Frontal cortex (tissue), 3 donors: ENCODE measurements at regions not wholly inside any gene's neighbourhood (a gene's known extent, or its start where the extent isn't known, plus 50 kb on each side); places are given as distances from the start of the nearest gene placed in this dataset.
"Not testable (repeated sequence)": the region's sequence is repeated elsewhere in the genome, so short reads cannot be mapped to it uniquely, and the experiment has no call there.

Experiments
- DNase-seq, 2 donors: peaks; one replicate each; pipeline ENCODE4 v3.0.0; 2012; ENCODE audit warnings: low spot score in 2 of 2
- FAIRE-seq: peaks from 2 replicates; lab custom pipeline; 2012; peaks lifted over from hg19 to GRCh38; lab: Jason Lieb, UNC
- donor health status: control.
- donor health status: control.
- donor health status: control.

DNA sequence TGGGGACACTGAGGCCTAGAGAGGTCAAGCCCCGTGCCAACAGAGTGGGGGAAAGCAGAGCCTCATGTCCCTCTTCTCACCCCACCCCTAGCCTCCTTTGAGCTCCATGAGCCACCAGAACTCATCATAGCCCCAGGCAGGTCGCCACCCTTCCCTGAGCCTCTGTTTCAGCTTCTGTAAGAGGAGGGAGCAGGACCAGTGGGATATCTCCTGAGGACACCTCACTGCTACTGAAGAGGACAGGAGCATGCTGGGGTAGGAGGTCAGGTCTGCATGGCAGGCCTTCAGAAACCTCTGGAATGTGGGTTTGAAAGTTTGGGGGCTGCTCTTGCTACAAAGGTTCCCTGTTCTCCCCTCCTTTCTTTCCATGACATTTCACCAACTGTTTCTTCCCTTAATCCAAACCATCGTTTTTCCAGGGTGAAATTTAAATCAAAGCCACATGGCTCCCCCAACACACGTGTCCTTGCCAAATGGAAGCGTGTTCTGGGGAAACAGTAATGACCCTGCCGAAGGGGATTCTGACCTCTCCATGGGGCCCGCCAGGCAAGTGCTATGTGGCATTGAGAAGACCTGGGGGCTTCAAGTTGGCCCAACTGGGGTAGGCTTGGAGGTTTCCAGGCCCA is 88.1 kb upstream of the RUNX3 start:
- DNase-seq (no peak), FAIRE-seq (no peak)

GRCh38 chr1:25017436-25018109 is 87.5 kb upstream of the RUNX3 start:
- no peak for DNase-seq
- FAIRE-seq = no peak

- FAIRE-seq = no peak
- DNase-seq = no peak
Observed at GRCh38 chr1:25012966-25013962, 83.2 kb upstream of the RUNX3 start.

- DNase-seq (no peak), FAIRE-seq (no peak)
Observed at GRCh38 chr1:25011943-25012638, 82.0 kb upstream of the RUNX3 start.

GRCh38 chr1:25011275-25011674 is 81.2 kb upstream of the RUNX3 start:
- FAIRE-seq (no peak), DNase-seq (no peak)

DNA sequence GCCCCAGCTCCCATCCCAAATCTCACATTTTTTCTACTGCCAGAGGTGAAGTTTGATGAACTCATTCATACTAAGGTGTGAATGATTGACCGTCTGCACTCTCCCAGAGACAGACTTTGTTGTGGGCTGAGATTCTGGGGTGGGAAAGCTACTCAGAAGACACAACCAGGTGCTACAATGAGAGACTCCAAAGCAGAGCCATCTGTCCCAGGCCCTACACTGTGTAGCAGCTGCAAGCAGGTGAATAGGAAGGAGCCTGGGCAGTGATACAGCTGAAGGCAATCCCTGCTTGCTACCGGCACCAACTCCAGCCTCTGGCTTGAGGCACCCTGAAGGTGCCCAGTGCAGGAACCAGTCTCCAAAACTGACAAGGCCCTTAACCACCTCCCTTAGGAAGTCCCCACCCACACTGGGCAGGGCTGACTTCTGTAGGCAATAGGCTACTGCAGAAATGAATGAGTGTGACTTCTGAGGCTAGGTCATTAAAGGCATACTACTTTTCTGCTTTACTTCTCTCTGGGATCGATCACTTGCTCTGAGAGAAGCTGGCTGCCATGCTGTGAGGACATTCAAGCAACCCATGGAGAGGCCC is 79.7 kb upstream of the RUNX3 start:
- DNase-seq (no peak), FAIRE-seq (no peak)

DNA sequence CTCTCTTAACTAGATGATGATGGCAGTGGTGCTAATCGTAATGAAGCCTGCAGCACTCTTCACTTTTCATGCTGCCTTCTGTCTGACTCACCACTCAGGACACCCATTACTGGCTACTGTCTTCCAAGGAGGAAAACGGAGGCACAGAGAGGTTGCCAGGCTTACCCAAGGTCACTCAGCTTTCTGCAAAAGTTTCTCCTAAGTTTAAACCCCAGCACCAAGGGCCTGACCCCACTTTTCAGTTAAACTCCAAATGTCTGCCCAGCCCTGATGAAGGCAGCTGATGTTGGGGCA is 78.1 kb upstream of the RUNX3 start:
- no peak for DNase-seq
- FAIRE-seq = no peak

DNA sequence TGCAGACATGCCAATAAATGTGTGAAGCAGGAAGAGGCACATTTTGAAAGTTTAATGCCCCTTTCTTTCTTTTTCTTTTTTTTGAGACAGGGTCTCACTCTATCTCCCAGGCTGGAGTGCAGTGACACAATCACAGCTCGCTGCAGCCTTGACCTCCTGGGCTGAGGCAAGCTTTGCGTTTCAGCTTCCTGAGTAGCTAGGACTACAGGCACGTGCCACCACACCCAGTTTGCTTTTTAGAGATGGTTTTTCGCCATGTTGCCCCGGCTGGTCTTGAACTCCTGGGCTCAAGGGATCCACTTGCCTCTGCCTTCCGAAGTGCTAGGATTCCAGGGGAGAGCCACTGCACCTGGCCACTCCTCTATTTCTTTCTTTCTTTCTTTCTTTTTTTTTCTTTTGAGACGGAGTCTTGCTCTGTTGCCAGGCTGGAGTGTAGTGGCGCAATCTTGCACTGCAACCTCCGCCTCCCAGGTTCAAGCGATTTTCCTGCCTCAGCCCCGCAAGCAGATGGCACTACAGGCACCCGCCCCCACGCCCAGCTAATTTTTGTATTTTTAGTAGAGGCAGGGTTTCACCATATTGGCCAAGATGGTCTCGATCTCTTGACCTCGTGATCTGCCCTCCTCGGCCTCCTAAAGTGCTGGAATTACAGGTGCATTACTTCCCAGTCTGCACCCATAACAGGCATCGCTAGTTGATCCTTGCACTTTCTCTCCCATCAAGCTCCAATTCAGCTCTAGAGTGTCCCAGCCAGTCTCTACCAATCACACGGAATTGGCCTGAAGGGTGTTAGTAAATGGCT is 77.5 kb upstream of the RUNX3 start:
- DNase-seq, FAIRE-seq: not testable (repeated sequence)

- FAIRE-seq (no peak), DNase-seq (no peak)
Observed at GRCh38 chr1:25006770-25007169, 76.7 kb upstream of the RUNX3 start.

GRCh38 chr1:25004355-25004754 is 74.3 kb upstream of the RUNX3 start:
- no peak for DNase-seq
- no peak for FAIRE-seq

GRCh38 chr1:25003457-25004190 is 73.5 kb upstream of the RUNX3 start:
- DNase-seq (no peak), FAIRE-seq (no peak)

DNA sequence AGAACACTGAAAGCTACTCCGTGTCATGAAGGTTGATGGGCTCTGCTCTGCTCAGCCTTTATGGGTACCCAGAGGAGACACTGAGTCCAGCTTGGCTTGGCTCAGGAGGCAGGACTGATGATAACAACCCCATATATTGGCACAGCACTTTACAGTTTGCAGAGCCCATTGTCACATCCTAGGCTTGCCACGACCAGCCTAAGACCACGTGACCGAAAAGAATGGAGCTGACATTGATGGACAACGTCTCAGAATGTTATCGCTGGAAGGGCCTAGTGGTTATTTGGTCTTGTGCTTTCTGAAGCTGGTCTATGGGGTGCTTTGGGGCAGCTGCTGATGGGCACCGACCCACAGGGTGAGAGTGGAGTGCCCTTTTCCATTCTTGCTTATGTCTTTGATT is 72.9 kb upstream of the RUNX3 start:
- no peak for FAIRE-seq
- DNase-seq = no peak

GRCh38 chr1:25001125-25001915 is 71.2 kb upstream of the RUNX3 start:
- FAIRE-seq = no peak
- DNase-seq = no peak

DNA sequence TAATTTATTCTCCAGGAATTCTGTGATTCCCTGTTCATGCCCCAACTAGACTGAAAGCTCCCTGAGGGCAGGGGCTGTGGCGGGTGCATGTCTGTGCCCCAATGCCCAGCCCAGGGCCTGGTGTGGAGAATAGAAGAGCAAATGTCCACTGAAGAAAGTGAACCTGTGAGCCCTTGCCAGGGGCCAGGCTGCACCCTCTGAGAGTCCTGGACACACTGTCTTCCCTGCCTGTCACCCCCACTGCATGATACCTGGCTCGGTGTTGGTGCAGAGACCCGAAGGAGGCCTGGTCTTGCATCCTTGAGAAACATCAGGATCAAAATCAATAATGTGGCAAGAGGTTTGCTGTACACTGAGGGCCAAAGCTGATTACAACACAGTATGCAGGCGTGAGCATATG is 69.8 kb upstream of the RUNX3 start:
- FAIRE-seq = no peak
- no peak for DNase-seq

DNA sequence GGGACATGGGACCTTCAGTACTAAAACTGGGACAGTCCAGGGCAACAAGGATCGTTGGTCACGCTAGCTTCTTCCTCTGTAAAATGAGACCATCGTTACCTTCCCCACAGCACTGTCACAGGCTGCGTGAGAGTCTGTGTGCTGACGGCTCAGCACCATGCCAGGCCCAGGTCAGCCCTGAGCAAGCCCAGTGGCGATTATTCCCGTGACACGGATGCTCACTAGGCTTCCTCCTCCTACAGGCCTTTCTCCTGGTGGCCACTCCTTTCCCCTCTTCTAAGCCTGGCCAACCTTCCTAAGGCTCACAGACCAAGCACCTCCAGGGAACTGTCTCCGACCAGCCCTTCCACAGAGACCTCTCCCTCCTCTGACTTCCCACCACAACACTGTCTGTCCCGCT is 69.3 kb upstream of the RUNX3 start:
- FAIRE-seq (no peak), DNase-seq (no peak)

DNA sequence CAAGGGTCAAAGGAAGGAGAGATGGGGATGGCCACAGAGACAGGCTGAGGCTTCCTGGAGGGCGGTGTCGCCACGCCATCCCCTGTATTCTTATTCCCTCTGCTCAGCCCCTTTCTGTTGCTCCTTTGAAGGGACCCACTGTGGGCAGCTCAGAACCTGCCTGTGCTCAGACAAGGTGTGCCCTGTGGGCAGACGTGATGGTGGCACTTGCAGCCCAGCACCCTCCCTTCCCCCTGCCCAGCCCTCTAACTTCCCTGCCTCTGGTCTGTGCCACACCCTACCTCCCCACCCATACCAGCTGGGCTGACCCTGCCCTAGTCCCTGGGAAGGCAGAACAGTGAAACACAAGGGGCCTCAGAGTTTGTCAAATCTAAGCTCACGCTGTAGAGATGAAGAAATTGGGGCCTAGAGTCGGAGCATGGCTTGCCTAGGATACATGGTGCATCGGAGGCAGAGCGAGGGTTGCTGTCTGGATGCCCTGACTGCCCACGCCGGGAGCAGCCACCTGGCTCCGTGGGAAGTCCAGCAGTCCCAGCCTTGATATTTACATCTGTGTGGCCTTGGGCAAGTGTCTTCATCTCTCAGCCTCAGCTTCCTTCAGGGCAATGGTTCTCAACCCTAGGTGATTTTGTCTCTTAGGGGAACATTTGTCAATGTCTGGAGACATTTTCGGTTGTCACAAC is 68.6 kb upstream of the RUNX3 start:
- DNase-seq (no peak), FAIRE-seq (no peak)
